IMR-90 (cell line): ENCODE measurements at regions not wholly inside any gene's neighbourhood (a gene's known extent, or its start where the extent isn't known, plus 50 kb on each side); places are given as distances from the start of the nearest gene placed in this dataset.

Source experiments
- ATAC-seq: fragments of 200-7000 bp; cut with Tn5 transposase; 2 replicates; pipeline ENCODE4 v1.9.1; 2020; ENCODE audit warnings: low read depth, mild to moderate bottlenecking, moderate library complexity
- BruUV-seq: library from RNA; stranded (reverse); fragments of 400-500 nt; replicated peaks from 2 replicates; lab custom pipeline; 2021; lab: Mats Ljungman, UMichigan
- CTCF ChIA-PET: fragments of 300-600 bp; formaldehyde crosslinking; extraction: SDS; loops from one replicate; lab custom pipeline; 2021; ENCODE audit warnings: antibody characterized with exemption; lab: Yijun Ruan, JAX
- POLR2A ChIA-PET: fragments of 300-600 bp; sonication (Branson Sonifier 250); formaldehyde crosslinking; loops from one replicate; lab custom pipeline; 2022; ENCODE audit warnings: antibody characterized with exemption; ENCODE audit not compliant: unreplicated experiment; lab: Charles Lee
- DNase-seq: peaks from one replicate; pipeline ENCODE4 v3.0.0; 2013
- H2AFZ ChIP-seq: replicated peaks from 2 replicates; pipeline ENCODE3; 2013; ENCODE audit warnings: low read length, mild to moderate bottlenecking; ENCODE audit not compliant: poor library complexity
- H2AK5ac ChIP-seq: 2 replicates; pipeline ENCODE4 v1.6.1; 2013; ENCODE audit warnings: low read depth, low read length, inconsistent platforms
- H2AK9ac ChIP-seq: replicated peaks from 2 replicates; pipeline ENCODE3; 2013; ENCODE audit warnings: mild to moderate bottlenecking, low read depth, low read length, moderate library complexity; ENCODE audit not compliant: poor library complexity
- H2BK120ac ChIP-seq: 2 replicates; pipeline ENCODE4 v1.6.1; 2013; ENCODE audit warnings: low read depth, low read length, inconsistent platforms
- H2BK15ac ChIP-seq: 3 replicates; pipeline ENCODE4 v1.6.1; 2013; ENCODE audit warnings: low read depth, low read length, inconsistent platforms
- H2BK20ac ChIP-seq: 2 replicates; pipeline ENCODE4 v1.6.1; 2013; ENCODE audit warnings: low read depth, mild to moderate bottlenecking, inconsistent platforms, low read length, moderate library complexity
- H2BK5ac ChIP-seq: 2 replicates; pipeline ENCODE4 v1.6.1; 2013; ENCODE audit warnings: mild to moderate bottlenecking, low read depth, low read length, inconsistent platforms; ENCODE audit not compliant: poor library complexity, severe bottlenecking
- H3K14ac ChIP-seq: replicated peaks from 2 replicates; pipeline ENCODE4 v1.6.1; 2013; ENCODE audit warnings: low read depth, low read length, inconsistent platforms
- H3K18ac ChIP-seq: 2 replicates; pipeline ENCODE4 v1.6.1; 2013; ENCODE audit warnings: low read depth, low read length, control low read depth
- H3K23ac ChIP-seq: 2 replicates; pipeline ENCODE4 v1.6.1; 2013; ENCODE audit warnings: low read depth, low read length, inconsistent platforms
- H3K27ac ChIP-seq: 2 replicates; pipeline ENCODE4 v1.5.1; 2013; ENCODE audit warnings: mild to moderate bottlenecking, control low read depth, low read length; ENCODE audit not compliant: insufficient read depth
- H3K27me3 ChIP-seq: 2 replicates; pipeline ENCODE4 v1.6.1; 2013; ENCODE audit warnings: low read length; ENCODE audit not compliant: control insufficient read depth, insufficient read depth
- H3K36me3 ChIP-seq: 2 replicates; pipeline ENCODE4 v1.6.1; 2013; ENCODE audit warnings: low read length, mixed read lengths; ENCODE audit not compliant: control insufficient read depth, insufficient read depth
- H3K4ac ChIP-seq: 2 replicates; pipeline ENCODE4 v1.6.1; 2013; ENCODE audit warnings: low read depth, low read length, inconsistent platforms
- H3K4me1 ChIP-seq: 2 replicates; pipeline ENCODE4 v1.6.1; 2013; ENCODE audit warnings: low read length, mixed read lengths; ENCODE audit not compliant: control insufficient read depth, insufficient read depth
- H3K4me2 ChIP-seq: 2 replicates; pipeline ENCODE4 v1.6.1; 2013; ENCODE audit warnings: low read depth, mild to moderate bottlenecking, control low read depth, low read length, moderate library complexity
- H3K4me3 ChIP-seq: 2 replicates; pipeline ENCODE4 v1.5.1; 2013; ENCODE audit warnings: low read depth, mild to moderate bottlenecking, control low read depth, low read length, moderate library complexity; ENCODE audit not compliant: insufficient read depth
- H3K56ac ChIP-seq: 2 replicates; pipeline ENCODE4 v1.6.1; 2013; ENCODE audit warnings: low read length, inconsistent platforms; ENCODE audit not compliant: insufficient read depth; ENCODE audit errors: extremely low read depth
- H3K79me1 ChIP-seq, 2 experiments: 2 replicates each; pipeline ENCODE4 v1.6.1; 2013; ENCODE audit warnings: low read length in 2 of 2, inconsistent platforms in 1 of 2, low read depth in 1 of 2
- H3K9ac ChIP-seq: 2 replicates; pipeline ENCODE4 v1.6.1; 2013; ENCODE audit warnings: low read depth, low read length, control low read depth
- H3K9me1 ChIP-seq: 2 replicates; pipeline ENCODE4 v1.6.1; 2013; ENCODE audit warnings: low read length, inconsistent platforms; ENCODE audit not compliant: insufficient read depth
- H3K9me3 ChIP-seq: 2 replicates; pipeline ENCODE4 v1.6.1; 2013; ENCODE audit warnings: low read length; ENCODE audit not compliant: control insufficient read depth, insufficient read depth
- H4K20me1 ChIP-seq: 2 replicates; pipeline ENCODE4 v1.6.1; 2013; ENCODE audit warnings: low read length, inconsistent platforms; ENCODE audit not compliant: insufficient read depth
- H4K5ac ChIP-seq: 2 replicates; pipeline ENCODE4 v1.6.1; 2013; ENCODE audit warnings: mild to moderate bottlenecking, low read depth, low read length, control low read depth
- H4K8ac ChIP-seq, 2 experiments: 2 replicates each; pipeline ENCODE4 v1.6.1; 2013; ENCODE audit warnings: low read depth in 2 of 2, low read length in 2 of 2, control low read depth in 1 of 2, inconsistent platforms in 1 of 2
- H4K91ac ChIP-seq: 2 replicates; pipeline ENCODE4 v1.6.1; 2013; ENCODE audit warnings: low read depth, low read length, inconsistent platforms; ENCODE audit not compliant: insufficient read depth
- CHD1 ChIP-seq: IDR thresholded peaks from 2 replicates; pipeline ENCODE4 v1.6.1; 2012; ENCODE audit warnings: low read depth, low read length, improper control_type of control experiment
- ELK1 ChIP-seq: fragments of 150-350 bp; IDR thresholded peaks from 2 replicates; pipeline ENCODE4 v1.6.1; 2016; ENCODE audit warnings: low read depth, mild to moderate bottlenecking, low read length, moderate library complexity, borderline replicate concordance
- FOS ChIP-seq: fragments of 150-350 bp; IDR thresholded peaks from 2 replicates; pipeline ENCODE4 v1.6.1; 2016; ENCODE audit warnings: low read depth, low read length
- MAZ ChIP-seq: IDR thresholded peaks from 2 replicates; pipeline ENCODE4 v1.6.1; 2012; ENCODE audit warnings: low read depth, mild to moderate bottlenecking, low read length, improper control_type of control experiment, moderate library complexity, borderline replicate concordance
- NFE2L2 ChIP-seq: fragments of 150-350 bp; IDR thresholded peaks from 2 replicates; pipeline ENCODE4 v1.6.1; 2016; ENCODE audit warnings: low read depth, mild to moderate bottlenecking, low read length
- POLR2A ChIP-seq: IDR thresholded peaks from 2 replicates; pipeline ENCODE4 v1.6.1; 2012; ENCODE audit warnings: mild to moderate bottlenecking, low read depth, low read length
- RAD21 ChIP-seq: IDR thresholded peaks from 2 replicates; pipeline ENCODE4 v1.6.1; 2012; ENCODE audit warnings: low read length, improper control_type of control experiment
- WGBS, 2 experiments: methylation state at CpG; one replicate each; pipeline versions ENCODE4 v1.1.5 to v1.1.7; 2013; ENCODE audit warnings: missing lambda C conversion rate in 2 of 2; ENCODE audit not compliant: insufficient read length in 1 of 2; ENCODE audit errors: extremely low coverage in 2 of 2; 5-methylcytosine and 5-hydroxymethylcytosine counted together
- dilution Hi-C: fragments of 300-500 bp; cut with HindIII; formaldehyde crosslinking; loops from one replicate; pipeline ENCODE4 v1.14.3; 2018; ENCODE audit warnings: low sequenced_read_pairs; ENCODE audit not compliant: unreplicated experiment
- in situ Hi-C: fragments of 300-500 bp; cut with MboI; formaldehyde crosslinking; loops from 3 replicates; pipeline ENCODE4 v1.14.3; 2019; ENCODE audit warnings: low sequenced_read_pairs, inconsistent platforms, mixed read lengths
- intact Hi-C: fragments of 100-400 bp; cut with micrococcal nuclease; formaldehyde crosslinking; loops from 2 replicates; pipeline ENCODE4 v1.10.0; 2022

GRCh38 chr5:25540628-25541027 is 895.9 kb upstream of the CDH10 start:
- POLR2A ChIA-PET, result no interaction called here
- H2BK5ac ChIP-seq, result no peak overlapping the region
- no peaks in the 10 kb centered on the region for H3K36me3 ChIP-seq
- H3K14ac ChIP-seq, result no peak overlapping the region
- no peaks in the 10 kb centered on the region for H3K79me1 ChIP-seq
- peaks cover 2% of the 10 kb centered on the region; the same call in 1 of the 2 replicates for H3K9me3 ChIP-seq
- intact Hi-C loops (no loop called here), in situ Hi-C loops (no loop called here), dilution Hi-C loops (no loop called here)
- H3K18ac ChIP-seq, result no peak overlapping the region
- no peaks in the 10 kb centered on the region for H4K20me1 ChIP-seq
- no peak overlapping the region for H2AK5ac ChIP-seq
- no peak overlapping the region for H3K4me2 ChIP-seq
- no TSS peak for BruUV-seq
- no peak for ATAC-seq
- H3K27ac ChIP-seq, result no peak overlapping the region
- H2BK20ac ChIP-seq, result no peak overlapping the region
- no peak overlapping the region for H3K9ac ChIP-seq
- no peak for DNase-seq
- H3K4ac ChIP-seq, result no peak overlapping the region
- H3K27me3 ChIP-seq, result no peaks in the 10 kb centered on the region
- no peak overlapping the region for H3K4me3 ChIP-seq
- no peak overlapping the region for H4K5ac ChIP-seq
- H2BK15ac ChIP-seq, result no peak overlapping the region
- H3K4me1 ChIP-seq, result no peaks in the 10 kb centered on the region
- no peak overlapping the region for H2BK120ac ChIP-seq
- H3K9me1 ChIP-seq, result no peaks in the 10 kb centered on the region
- whole genome bisulfite sequencing, 2 experiments, result no CpG with 5 or more reads among the region's 2 CpGs
- no peak overlapping the region for H3K23ac ChIP-seq
- TF ChIP-seq MAZ (no peak), POLR2A (no peak), FOS (no peak), NFE2L2 (no peak), ELK1 (no peak), RAD21 (no peak), CHD1 (no peak)
- no peak overlapping the region for H2AFZ ChIP-seq
- CTCF ChIA-PET, result no interaction called here
- no peak overlapping the region for H4K8ac ChIP-seq
- H2AK9ac ChIP-seq, result no peak overlapping the region
- H4K91ac ChIP-seq, result no peak overlapping the region
- H3K56ac ChIP-seq, result no peak overlapping the region
